ENCODE measurements at regions not wholly inside any gene's neighbourhood (a gene's known extent, or its start where the extent isn't known, plus 50 kb on each side); places are given as distances from the start of the nearest gene placed in this dataset.

GRCh38 chr1:53388963-53389362, 61.1 kb upstream of the LRP8 start:
- TF ChIP-seq POLR2A (IDR thresholded peaks at IDR 0.05; ENCODE audit: low read length) (no peak), GATA1 (IDR thresholded peaks at IDR 0.05; ENCODE audit: low read depth, low read length) (no peak)

All from erythroblast (primary cell).